ENCODE measurements at regions not wholly inside any gene's neighbourhood (a gene's known extent, or its start where the extent isn't known, plus 50 kb on each side); places are given as distances from the start of the nearest gene placed in this dataset.

DNA sequence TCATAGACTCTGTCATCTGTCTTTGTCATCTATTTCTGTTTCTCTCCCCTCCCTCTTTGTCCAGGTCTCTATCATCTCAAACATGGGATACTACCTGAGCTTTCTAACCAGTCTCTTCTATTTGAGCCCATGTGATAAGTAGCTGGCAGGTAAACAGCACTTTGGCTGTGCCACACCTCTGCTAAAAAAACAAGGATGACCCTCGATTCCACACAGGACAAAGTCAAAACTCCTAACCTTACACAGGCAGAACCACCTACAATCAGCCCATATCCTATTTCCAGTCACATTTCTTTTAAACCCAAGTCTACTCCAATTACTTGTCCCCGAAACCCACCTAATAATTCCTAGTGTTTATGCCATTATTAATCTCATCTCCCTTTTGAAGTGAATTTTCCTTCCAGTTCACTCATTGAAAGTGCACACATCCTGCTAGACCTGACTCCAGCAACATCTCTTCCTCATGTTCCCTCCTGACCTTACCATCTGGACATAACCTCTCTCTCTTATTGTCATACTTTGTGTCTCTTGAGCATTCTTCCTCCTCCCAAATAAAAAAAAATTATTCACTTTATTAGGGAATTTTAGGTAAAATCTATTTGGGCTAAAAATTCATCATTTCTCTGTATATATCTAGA lies 256.1 kb upstream of the ONECUT1 start:
- H3K27ac ChIP-seq = no peak overlapping the region
- H3K9me3 ChIP-seq = peaks cover 10% of the 10 kb centered on the region; the same call in 1 of the 3 replicates
- no peak for FAIRE-seq
- ChIA-PET POLR2A (no interaction called here), CTCF (no interaction called here)
- no peak for TF ChIP-seq CBX8 (IDR thresholded peaks at IDR 0.05)
- TF ChIP-seq RARB (CRISPR knock-in tag; IDR thresholded peaks at IDR 0.05) = no peak
- no peak for TF ChIP-seq ZNF302 (CRISPR knock-in tag; IDR thresholded peaks at IDR 0.05)
- TF ChIP-seq, protein P1, sequence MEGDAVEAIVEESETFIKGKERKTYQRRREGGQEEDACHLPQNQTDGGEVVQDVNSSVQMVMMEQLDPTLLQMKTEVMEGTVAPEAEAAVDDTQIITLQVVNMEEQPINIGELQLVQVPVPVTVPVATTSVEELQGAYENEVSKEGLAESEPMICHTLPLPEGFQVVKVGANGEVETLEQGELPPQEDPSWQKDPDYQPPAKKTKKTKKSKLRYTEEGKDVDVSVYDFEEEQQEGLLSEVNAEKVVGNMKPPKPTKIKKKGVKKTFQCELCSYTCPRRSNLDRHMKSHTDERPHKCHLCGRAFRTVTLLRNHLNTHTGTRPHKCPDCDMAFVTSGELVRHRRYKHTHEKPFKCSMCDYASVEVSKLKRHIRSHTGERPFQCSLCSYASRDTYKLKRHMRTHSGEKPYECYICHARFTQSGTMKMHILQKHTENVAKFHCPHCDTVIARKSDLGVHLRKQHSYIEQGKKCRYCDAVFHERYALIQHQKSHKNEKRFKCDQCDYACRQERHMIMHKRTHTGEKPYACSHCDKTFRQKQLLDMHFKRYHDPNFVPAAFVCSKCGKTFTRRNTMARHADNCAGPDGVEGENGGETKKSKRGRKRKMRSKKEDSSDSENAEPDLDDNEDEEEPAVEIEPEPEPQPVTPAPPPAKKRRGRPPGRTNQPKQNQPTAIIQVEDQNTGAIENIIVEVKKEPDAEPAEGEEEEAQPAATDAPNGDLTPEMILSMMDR (IDR thresholded peaks at IDR 0.05) = no peak
- TF ChIP-seq EHF (CRISPR knock-in tag; IDR thresholded peaks at IDR 0.05) = no peak
- TF ChIP-seq, protein P2, sequence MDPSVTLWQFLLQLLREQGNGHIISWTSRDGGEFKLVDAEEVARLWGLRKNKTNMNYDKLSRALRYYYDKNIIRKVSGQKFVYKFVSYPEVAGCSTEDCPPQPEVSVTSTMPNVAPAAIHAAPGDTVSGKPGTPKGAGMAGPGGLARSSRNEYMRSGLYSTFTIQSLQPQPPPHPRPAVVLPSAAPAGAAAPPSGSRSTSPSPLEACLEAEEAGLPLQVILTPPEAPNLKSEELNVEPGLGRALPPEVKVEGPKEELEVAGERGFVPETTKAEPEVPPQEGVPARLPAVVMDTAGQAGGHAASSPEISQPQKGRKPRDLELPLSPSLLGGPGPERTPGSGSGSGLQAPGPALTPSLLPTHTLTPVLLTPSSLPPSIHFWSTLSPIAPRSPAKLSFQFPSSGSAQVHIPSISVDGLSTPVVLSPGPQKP (IDR thresholded peaks at IDR 0.05; ENCODE audit: low read depth, low read length) = no peak
- TF ChIP-seq MYC (IDR thresholded peaks at IDR 0.05; ENCODE audit: borderline replicate concordance, low read length) = no peak
- no peak for TF ChIP-seq RAD21 (conservative IDR thresholded peaks at IDR 0.05 in 1 of 2, IDR thresholded peaks at IDR 0.05 in 1 of 2)
- no peak for TF ChIP-seq HDAC2 (IDR thresholded peaks at IDR 0.05)
- no peak for TF ChIP-seq POLR2A (IDR thresholded peaks at IDR 0.05; ENCODE audit: low read length)
- no peak for ATAC-seq
- no peak overlapping the region for H3K4me3 ChIP-seq
- 3% methylated on average over 2 of the region's 2 CpGs for WGBS (ENCODE audit: missing lambda C conversion rate)
- H3K4me1 ChIP-seq = no peaks in the 10 kb centered on the region
- H3K4me2 ChIP-seq = no peak overlapping the region
- DNase-seq (ENCODE audit: low read depth in 1 of 2, low spot score in 1 of 2) = no peak

DNA sequence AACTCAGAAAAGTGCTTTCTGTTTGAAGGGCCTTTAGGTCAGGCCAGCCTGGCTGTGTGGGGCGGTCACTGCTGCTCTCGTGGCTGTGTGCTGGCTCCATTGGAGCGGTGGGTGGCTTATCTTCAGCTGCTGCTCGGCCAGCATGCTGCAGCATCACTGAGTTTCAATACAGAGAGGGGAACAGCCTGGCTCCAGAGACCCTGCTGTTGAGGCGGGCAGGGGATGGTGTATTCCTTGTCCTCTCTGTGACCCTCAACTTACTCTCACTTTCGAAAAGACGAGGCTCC lies 248.5 kb upstream of the ONECUT1 start:
- no peak overlapping the region for H3K4me2 ChIP-seq
- ATAC-seq (peak in 1 of 2 experiments; percentile 37; a peak in 3 of 6 replicates), DNase-seq (ENCODE audit: low read depth in 1 of 2, low spot score in 1 of 2) (no peak), FAIRE-seq (no peak)
- H3K4me3 ChIP-seq = no peak overlapping the region
- CTCF ChIA-PET = interaction anchor here (0.8 kb wide), 1 partner anchor 10 kb away, joined by 3 read pairs; no protein-coding TSS in a partner anchor
- POLR2A ChIA-PET = no interaction called here
- H3K4me1 ChIP-seq = no peaks in the 10 kb centered on the region
- H3K27ac ChIP-seq = no peak overlapping the region
- 0 out of 3 replicates have a peak, but pooled peaks cover 5% of the 10 kb centered on the region for H3K9me3 ChIP-seq
- TF ChIP-seq GATA3 (IDR thresholded peaks at IDR 0.05; ENCODE audit: borderline replicate concordance) (no peak), ZFP36 (IDR thresholded peaks at IDR 0.05; ENCODE audit: borderline replicate concordance, partially characterized antibody) (no peak), HEYL (CRISPR knock-in tag; IDR thresholded peaks at IDR 0.05) (no peak), ZC3H11A (IDR thresholded peaks at IDR 0.05) (no peak), HOXB5 (CRISPR knock-in tag; IDR thresholded peaks at IDR 0.05) (no peak), RCOR1 (IDR thresholded peaks at IDR 0.05; ENCODE audit: low read depth, low read length) (no peak), ZNF302 (CRISPR knock-in tag; IDR thresholded peaks at IDR 0.05) (no peak), EP300 (IDR thresholded peaks at IDR 0.05) (no peak), NFE2L2 (conservative IDR thresholded peaks at IDR 0.05; ENCODE audit: low read length) (no peak)
- TF ChIP-seq, protein P3, sequence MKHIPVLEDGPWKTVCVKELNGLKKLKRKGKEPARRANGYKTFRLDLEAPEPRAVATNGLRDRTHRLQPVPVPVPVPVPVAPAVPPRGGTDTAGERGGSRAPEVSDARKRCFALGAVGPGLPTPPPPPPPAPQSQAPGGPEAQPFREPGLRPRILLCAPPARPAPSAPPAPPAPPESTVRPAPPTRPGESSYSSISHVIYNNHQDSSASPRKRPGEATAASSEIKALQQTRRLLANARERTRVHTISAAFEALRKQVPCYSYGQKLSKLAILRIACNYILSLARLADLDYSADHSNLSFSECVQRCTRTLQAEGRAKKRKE (CRISPR knock-in tag; IDR thresholded peaks at IDR 0.05; ENCODE audit: low read depth) = no peak
- TF ChIP-seq, protein P2 (IDR thresholded peaks at IDR 0.05; ENCODE audit: low read depth, low read length) = no peak
- TF ChIP-seq, protein P4, sequence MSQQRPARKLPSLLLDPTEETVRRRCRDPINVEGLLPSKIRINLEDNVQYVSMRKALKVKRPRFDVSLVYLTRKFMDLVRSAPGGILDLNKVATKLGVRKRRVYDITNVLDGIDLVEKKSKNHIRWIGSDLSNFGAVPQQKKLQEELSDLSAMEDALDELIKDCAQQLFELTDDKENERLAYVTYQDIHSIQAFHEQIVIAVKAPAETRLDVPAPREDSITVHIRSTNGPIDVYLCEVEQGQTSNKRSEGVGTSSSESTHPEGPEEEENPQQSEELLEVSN (IDR thresholded peaks at IDR 0.05; ENCODE audit: borderline replicate concordance, low read depth) = no peak
- TF ChIP-seq, protein P5, sequence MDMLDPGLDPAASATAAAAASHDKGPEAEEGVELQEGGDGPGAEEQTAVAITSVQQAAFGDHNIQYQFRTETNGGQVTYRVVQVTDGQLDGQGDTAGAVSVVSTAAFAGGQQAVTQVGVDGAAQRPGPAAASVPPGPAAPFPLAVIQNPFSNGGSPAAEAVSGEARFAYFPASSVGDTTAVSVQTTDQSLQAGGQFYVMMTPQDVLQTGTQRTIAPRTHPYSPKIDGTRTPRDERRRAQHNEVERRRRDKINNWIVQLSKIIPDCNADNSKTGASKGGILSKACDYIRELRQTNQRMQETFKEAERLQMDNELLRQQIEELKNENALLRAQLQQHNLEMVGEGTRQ (IDR thresholded peaks at IDR 0.05) = no peak
- TF ChIP-seq, protein P6, sequence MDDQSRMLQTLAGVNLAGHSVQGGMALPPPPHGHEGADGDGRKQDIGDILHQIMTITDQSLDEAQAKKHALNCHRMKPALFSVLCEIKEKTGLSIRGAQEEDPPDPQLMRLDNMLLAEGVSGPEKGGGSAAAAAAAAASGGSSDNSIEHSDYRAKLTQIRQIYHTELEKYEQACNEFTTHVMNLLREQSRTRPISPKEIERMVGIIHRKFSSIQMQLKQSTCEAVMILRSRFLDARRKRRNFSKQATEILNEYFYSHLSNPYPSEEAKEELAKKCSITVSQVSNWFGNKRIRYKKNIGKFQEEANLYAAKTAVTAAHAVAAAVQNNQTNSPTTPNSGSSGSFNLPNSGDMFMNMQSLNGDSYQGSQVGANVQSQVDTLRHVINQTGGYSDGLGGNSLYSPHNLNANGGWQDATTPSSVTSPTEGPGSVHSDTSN (IDR thresholded peaks at IDR 0.05) = no peak
- 20% methylated on average over 7 of the region's 7 CpGs for WGBS (ENCODE audit: missing lambda C conversion rate)
